HG02610 (cell line): ENCODE measurements at regions not wholly inside any gene's neighbourhood (a gene's known extent, or its start where the extent isn't known, plus 50 kb on each side); places are given as distances from the start of the nearest gene placed in this dataset.
"Not testable (repeated sequence)": the region's sequence is repeated elsewhere in the genome, so short reads cannot be mapped to it uniquely, and the experiment has no call there.

Source experiments
- ATAC-seq: cut with Tn5 transposase; IDR thresholded peaks from one replicate; pipeline ENCODE4 v1.9.1; 2021; ENCODE audit warnings: mild to moderate bottlenecking, moderate library complexity; ENCODE audit not compliant: unreplicated experiment

DNA sequence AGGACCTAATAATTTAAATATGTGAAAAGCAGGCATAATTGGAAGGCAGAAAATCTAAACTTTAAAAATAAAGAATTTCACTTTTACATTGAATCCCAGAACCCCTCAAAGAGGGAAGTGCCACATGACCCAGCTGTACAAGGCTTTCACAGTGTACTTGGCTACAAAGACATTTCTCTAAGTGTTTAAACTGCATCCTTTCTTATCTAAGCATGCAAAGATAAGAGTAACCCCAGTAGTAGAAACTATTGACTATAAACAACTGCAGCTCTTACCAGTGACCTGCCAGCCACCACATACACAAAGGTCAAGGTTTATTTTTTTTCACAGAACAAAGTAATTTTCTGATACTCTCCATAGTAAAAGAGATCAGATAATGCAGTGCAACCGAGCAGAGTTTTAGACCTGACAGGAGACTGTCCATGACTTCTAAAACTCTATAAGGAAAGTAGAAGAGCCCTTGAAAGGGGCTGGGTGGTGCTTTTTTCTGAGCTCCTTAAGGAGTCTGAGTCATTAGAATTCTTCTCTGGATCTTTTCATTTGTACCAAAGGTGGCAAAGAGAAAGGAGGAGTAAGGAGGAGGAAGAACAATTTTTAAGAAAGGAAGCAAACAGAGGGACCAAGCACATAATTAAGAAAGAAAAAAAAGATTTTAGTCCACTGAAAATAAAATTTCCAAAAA, 750.6 kb downstream of the PRIM2 start:
- not testable (repeated sequence) for ATAC-seq

DNA sequence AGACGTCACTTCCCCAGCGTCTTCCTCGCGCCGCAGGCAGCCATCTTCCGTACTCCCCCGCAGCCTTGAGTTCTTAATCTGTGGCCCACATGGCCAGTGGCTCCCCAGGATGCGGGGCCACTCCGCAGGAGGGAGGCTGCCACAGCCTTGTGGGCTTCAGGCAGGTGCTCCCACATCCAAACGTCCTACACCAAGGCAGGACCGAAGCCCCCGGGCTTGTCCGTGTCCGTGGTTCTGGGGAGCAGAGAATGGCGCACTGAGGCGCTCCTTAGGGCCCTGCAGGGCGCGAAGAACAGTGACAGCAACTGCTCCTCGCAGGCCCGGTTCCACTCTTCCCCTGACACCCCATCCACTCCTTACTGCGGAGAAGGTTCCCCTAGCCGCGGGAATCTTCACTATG, 755.8 kb downstream of the PRIM2 start:
- no peak for ATAC-seq

DNA sequence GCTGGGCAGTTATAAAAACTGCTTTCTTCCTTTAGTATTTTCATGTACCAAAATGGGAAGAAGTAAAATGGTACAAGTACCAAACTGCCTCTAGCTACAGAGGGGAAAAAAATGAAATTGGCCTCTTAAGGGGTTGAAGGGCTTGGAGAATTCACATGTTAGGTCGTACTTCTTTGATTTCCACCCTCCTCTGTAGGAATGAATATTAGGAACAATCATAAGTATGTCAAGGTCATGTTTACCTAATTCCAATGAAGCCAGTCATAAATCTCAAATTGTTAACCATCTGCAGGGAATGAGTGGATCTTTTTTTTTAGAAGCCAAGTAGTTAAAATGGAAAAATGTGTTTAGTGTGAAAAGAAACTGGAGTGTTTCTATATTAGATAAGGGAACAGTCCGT, 772.6 kb downstream of the PRIM2 start:
- ATAC-seq, result not testable (repeated sequence)

DNA sequence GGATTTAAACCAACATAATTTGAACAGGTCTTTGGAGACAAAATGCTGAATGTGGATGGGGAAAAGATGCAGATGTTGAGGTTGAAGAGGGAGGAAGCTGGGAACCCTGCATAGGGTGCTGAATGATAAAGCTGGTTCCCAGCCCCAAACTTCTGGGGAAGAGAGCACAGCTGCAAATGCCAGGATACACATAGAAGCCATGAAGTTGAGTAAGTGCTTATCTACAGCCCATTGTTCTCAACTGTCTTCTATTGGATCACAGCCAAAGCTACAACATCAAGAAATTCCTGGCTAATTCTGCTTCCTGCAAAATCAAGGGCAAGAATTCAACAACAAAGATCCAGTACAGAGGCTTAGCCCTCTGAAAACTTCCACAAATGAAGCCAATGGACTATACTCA, 779.8 kb downstream of the PRIM2 start:
- not testable (repeated sequence) for ATAC-seq

DNA sequence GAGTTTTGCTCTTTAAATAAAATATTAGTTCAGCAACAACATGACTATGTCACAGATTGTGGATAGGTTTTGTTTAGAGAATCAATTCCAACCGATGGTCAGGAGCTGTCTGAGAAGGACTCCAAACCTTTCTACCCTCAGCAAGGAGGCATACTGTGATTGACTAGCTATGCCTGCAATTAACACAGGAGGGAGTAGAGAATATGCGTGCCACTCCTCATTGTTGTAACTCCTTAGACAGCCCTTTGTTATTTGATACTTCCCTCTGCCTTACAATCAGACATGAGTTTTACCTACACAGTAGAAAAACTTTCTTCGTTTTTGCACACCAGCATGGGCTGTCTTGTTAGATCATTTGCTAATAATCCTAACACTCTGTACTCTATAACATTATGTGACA, 796.5 kb downstream of the PRIM2 start:
- ATAC-seq, result no peak

DNA sequence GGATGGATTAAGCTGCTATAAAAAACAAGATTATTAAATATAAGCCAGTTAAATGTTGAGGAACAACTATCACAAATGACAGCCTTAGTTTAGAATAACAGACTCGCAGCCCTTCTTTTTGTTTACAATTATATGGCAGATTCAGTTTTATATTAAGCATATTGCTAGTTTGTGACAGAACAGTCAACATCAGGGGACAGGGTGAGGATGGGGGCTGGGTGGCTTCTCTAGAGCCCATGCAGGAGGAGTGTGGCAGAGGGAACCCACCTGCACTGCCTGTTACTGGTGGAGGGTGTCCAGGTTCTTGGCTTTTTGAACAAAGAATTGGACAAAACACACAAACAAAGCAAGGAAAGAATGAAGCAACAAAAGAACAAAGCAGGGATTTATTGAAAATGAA, 799.7 kb downstream of the PRIM2 start:
- ATAC-seq, result not testable (repeated sequence)

DNA sequence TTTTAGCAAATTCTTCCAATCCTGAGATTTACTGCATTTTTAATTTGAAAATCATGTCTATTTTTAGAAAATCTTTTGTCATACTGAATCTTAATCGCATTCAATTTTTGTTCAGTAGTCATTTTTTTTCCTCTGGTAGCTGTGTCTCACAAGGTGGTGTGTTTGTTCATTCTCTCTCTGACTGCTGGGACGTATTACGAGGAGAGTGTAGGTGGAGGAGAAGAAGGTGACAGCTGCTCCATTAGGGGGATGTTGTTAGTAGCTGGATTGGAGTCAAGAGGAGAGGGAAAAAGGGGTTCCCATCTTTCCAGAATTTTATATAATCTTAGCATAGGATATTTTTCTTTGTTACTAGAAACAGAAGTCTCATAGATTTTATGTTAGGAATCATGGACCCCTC, 804.2 kb downstream of the PRIM2 start:
- ATAC-seq, result not testable (repeated sequence)

DNA sequence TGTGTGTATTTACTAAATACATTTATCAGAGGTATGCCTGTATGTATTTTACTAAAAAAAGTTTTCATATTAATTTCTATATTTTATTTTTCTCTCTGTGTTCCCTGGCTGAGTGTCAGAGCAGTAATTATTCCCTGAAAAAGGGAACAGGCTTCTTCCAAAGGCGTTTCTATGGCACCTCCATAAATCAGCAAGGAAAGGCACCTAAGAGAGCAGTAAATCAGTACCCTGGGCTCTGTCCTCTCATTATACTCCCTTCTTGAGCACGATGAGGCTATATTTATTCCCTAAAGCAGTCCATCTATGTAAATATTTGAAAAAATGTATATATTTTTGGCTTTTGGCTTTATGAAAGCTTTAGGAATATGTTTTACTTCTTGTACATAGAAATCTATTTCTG, 806.3 kb downstream of the PRIM2 start:
- not testable (repeated sequence) for ATAC-seq

DNA sequence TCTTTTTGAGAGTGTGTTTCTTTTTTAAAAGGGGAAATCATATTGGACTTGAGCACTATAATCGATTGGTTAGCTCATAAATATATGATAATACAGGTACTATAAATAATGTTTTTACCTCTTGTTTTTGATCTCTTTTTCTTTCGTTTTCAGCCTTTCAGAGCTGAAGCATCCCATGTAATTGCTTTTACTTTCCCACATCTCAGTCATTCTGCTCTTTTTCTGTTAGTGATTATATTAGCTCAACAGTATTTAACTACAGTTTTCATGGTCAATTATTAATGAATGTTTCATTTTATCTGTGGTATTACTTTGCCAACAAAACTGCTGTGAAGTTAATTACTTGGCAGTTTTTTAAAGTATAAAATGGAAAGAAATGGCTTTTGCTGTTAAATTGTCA, 811.1 kb downstream of the PRIM2 start:
- not testable (repeated sequence) for ATAC-seq

DNA sequence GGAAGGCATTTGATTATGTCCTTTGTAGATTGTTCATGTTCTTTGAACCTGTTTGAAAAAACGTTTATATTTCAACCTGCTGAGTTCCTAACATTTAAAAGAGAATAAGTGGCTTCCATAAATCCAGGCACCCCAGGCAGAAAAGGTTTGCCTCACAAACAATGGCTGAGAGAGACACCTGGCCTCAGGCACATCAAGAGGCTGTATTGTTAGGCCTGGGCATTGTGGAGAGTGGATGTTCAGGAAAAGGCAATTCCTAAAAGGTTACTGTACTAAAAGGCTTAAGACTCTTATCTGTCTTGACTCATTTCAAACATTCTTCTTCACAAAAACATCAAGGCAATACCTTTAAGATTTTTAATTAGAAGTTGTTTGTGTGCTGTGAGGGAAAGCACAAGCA, 811.7 kb downstream of the PRIM2 start:
- not testable (repeated sequence) for ATAC-seq

DNA sequence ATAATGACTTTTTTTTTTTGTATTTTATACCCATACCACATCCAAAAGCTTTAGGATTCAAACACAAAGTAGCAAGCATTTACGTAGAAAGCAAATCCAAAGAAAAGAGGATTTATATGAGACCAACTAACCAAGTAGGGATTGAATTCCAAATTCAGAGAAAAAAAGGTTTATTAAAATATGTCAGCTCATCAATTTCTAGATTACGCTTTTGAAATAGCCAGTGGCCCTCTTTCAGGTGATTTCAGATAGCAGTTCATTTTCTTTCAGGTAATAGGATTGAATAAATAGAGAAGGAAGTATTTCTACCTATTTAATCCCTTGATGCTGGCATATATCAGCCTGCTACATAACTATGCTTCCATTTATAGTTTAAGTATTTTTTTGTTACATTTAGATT, 822.3 kb downstream of the PRIM2 start:
- ATAC-seq, result not testable (repeated sequence)

DNA sequence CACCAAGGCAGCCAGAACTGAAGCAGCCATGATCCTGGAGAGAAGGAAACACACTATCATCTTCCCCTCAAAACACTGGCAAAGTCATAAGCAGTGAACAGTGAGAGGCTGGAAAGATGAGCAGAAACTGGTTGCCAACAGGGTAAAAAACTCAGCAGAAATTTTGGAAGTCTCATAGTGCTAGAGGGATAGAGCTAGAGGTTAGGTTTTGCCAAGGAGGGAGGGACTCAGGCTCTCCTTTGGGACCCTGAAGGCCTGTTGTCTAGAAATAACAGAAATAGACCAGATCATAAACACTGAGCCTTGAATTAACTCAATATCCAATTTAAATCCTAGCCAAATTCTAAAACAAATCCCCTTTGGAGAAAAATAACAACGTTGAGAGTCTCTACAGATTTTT, 853.6 kb downstream of the PRIM2 start:
- not testable (repeated sequence) for ATAC-seq

DNA sequence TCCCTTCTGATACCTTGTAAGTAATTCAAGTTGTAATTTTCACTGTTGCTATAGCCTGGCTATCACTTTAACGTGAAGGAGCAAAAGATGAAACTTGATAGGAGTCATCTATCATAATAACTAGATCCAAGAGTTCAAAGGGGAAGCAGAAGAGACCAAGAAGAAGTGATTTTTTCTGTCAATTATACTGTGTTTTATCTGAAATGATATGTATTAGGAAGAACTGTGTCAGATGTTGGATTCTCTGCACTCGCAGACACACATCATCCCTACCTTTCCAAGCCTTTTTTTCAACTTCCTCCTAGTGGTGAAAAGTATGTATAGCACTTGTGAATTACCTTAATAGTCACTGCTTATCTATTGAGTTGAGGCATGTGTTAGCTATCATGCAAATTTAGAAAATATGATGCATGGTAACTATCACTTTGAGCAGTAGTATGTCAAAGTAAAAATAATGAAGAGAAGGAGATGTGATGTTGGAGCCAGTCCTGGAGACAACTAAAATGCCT, 864.2 kb downstream of the PRIM2 start:
- peak; percentile 76 for ATAC-seq

DNA sequence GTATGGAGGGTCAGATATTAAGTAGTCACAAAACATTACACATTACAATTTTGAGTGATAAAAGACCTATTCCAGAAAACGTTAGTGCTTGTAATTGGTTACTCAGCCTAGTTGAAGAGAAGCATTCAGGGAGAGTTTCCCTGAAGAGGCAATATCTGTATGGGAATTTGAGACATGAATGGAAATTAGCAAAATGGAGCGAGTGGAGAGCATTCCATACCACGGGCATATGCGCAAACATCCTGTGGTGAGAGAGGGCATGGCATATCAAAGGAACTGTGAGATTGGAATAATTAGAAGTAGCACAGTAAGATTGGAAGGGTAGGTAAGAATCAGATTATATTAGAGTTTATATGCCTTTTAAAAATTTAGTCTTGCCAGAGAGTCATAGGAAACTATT, 867.9 kb downstream of the PRIM2 start:
- ATAC-seq, result not testable (repeated sequence)

DNA sequence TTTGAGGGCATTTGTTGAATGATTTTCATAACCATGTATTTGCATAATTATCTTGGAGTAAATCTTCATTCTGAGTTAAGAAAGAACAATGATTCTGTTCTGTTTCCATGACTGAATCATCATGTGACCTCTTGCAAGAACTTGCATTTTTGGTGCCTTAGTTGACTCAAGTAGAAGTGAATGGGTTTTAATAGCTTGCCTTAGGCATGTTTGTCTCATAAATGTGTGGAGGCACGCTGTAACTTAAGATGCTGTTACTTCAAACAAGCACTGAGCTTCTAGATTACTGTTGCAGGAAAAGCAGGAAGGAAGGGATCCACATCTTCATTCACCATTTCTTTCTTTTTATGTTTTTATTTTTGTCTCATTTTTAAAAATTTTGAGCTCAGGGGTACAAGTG, 875.8 kb downstream of the PRIM2 start:
- ATAC-seq, result not testable (repeated sequence)

DNA sequence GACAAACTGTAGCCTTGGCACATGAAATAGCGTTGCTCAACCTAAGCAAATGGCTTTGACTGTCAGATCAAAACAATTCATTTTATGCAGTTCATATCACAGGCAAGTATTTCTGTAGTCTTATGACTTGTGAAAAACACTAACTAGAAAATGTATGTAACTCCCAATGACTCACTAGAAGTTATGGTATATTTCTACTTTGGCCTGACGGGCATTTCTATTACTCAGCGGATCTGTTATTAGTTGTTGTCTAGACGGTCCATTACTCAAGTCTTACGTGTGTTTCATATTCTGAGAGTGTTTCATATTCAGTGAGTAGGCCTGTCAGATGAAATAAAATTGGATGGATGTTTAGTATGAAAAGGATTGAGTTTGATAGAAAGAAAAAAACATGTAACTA, 880.9 kb downstream of the PRIM2 start:
- ATAC-seq, result no peak

DNA sequence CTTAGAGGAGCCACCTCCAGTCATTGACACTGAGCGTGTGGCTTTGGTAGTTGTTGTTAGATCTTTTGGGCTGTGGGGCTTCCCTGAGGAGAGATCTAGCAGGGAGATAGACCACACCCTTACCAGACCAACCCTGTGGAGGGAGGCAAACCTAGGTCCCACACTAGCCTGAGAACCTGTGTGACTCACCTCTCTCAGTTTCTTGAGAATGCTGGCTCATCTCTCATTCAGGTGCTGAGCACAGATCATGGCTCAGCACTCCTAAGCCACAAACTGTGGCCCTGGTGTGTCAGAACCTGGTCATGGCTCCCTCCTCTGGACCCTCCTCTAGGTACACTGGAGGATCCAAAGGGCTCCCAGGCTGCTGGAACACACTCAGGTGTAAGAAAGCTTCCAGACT, 919.7 kb downstream of the PRIM2 start:
- not testable (repeated sequence) for ATAC-seq

DNA sequence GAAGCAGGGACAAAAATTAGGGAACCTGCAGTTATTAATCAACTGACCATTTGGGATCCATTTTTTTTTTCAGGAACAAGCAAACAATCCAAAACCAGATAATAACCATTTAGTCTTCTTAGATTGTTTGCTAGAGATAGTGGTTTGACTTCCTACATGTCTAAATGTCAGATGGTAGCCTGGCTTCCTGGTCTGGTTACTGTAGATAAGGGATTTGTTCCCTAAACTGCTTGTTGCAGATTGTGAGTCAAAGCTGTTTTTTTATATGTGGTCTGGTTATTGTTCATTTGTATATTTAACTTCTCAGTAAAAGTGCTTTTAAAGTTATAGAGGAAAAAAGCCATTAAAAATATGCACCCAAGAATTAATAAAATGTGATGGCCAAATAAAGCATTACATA, 921.0 kb downstream of the PRIM2 start:
- ATAC-seq, result not testable (repeated sequence)

DNA sequence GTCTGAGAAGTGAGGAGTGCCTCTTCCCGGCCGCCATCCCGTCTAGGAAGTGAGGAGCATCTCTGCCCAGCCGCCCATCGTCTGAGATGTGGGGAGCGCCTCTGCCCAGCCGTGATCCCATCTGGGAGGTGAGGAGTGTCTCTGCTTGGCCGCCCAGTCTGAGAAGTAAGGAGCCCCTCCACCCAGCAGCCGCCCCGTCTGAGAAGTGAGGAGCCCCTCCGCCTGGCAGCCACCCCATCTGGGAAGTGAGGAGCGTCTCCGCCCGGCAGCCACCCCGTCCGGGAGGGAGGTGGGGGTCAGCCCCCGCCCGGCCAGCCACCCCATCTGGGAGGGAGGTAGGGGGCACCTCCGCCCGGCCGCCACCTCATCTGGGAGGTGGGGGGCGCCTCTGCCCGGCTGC, 940.2 kb downstream of the PRIM2 start:
- not testable (repeated sequence) for ATAC-seq

DNA sequence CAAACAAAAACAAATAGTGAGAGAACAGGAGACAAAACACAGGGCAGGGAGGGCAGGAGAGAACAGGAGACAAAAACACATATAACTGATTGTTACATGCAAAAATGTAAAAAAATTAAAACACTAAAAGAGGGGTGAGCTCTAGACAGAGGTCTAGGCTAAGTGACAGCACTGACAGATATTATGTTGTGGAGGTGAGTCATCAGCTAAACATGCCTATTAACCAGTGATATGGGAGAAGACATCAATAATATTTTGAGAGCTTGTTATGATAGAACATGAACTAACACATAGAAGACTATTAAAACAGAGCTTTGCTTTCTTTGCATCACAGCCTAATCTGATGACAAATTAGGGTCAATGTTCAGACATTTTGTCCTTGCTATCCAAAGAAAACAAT, 972.7 kb downstream of the PRIM2 start:
- ATAC-seq, result no peak

DNA sequence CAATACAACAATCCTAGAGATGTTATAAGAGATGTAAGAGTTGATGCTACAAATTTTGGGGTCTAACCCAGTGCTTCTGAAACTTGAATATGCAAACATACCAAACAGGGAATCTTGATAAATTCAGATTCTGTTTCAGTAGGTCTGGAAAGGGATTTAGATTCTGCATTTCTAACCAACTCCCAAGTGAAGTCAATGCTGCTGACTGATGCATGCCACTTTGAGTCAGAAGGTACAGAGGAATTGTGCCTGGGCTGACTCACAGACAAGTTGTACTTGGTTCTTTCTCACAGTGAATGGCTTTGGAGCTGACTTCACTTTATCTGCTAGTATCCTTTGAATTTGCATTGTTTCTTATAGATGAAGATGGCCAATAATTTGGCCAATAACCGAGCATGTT, 973.9 kb downstream of the PRIM2 start:
- not testable (repeated sequence) for ATAC-seq

DNA sequence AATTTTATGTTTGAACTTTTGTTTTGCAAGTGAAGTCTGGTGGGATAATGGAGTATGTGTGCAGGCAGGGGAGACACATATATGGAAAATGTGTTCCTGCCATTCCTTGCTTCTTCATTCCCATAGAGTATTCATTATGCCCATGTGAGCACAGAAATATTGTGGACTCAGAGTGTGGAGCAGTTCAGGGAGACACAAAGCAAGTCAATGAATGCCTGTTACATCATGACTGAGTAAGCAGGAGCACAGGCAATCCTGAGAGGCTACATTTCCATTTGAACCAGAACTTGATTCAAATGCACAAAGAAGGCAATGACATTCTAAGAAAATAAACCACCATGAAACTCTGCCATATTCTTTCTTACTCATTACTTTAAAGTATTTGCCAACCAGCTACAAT, 990.5 kb downstream of the PRIM2 start:
- ATAC-seq, result not testable (repeated sequence)

DNA sequence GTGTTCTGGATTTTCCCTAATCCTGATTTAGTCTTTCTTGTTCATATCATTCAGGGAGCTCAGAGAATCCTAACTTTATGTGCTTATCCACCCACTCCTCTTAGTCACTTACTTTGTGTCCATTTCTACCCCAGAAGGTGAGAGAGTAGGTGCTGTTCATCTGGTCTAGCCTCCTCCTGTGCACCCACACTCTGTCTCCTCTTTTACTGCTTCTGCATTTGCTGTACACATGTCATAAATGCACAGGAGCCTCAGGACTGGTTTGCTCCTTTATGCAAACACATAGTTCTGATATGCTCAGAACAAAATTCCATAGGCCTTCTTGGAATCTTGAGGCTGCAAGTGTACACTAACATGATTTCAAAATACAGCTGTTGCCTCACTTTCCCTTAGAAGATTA, 1014.7 kb downstream of the PRIM2 start:
- not testable (repeated sequence) for ATAC-seq
